GM21526 (cell line): ENCODE measurements at regions not wholly inside any gene's neighbourhood (a gene's known extent, or its start where the extent isn't known, plus 50 kb on each side); places are given as distances from the start of the nearest gene placed in this dataset.

Source experiments
- ATAC-seq: cut with Tn5 transposase; IDR thresholded peaks from one replicate; pipeline ENCODE4 v1.9.1; 2021; ENCODE audit warnings: moderate library complexity; ENCODE audit not compliant: unreplicated experiment, low FRiP score

DNA sequence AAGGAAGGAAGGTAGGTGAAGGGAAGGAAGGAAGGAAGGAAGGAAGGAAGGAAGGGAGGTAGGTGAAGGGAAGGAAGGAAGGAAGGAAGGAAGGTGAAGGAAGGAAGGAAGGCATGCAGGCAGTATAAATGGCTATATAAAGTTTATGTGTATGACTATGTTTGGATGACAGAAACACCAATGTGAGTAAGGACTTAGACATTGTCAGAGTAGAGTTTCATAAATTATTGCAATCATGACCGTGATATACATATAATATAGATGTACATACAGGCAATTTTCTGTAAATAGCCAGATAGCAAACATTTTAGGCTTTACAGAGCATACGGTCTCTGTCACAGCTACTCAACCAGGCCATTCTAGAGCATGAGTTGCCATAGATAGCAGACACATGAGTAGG lies 133.8 kb upstream of the AKR1E2 start:
- ATAC-seq = no peak

DNA sequence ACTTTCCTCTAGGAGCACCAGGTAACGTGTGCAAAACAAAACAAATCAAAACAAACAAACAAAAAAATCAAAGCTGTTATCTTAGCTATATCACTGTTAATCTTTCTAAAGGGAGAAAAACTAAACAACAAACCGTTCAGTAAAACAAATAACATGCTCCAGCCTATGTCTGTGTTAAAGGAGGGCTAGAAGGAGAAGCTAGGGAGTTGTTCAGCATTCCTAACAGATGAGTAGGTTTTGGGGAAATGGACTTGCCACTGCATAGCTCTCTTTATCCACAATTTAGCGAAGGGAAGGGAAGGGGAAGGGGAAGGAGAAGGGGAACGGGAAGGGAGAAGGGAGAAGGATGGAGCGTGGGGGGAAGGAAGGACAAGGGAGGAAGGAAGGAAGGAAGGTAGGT lies 134.2 kb upstream of the AKR1E2 start:
- no peak for ATAC-seq

DNA sequence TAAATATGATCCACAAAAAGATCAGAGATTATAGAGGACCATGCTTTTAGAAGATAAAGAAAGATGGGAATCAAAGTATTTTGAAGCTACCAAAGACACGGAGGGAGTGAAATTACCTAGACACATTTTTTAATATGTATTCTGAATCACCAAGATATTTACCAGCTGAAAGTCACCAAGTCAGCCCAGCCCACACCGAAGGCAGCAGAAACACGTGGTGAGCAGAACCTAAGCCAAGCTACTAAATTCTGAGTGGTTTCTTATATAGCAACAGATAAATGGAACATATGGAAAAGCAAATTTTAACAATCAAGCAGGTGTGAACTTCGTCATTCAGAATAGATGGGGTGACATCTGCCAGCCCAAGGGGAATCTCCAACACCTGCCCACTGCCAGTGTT lies 134.7 kb upstream of the AKR1E2 start:
- ATAC-seq = no peak

DNA sequence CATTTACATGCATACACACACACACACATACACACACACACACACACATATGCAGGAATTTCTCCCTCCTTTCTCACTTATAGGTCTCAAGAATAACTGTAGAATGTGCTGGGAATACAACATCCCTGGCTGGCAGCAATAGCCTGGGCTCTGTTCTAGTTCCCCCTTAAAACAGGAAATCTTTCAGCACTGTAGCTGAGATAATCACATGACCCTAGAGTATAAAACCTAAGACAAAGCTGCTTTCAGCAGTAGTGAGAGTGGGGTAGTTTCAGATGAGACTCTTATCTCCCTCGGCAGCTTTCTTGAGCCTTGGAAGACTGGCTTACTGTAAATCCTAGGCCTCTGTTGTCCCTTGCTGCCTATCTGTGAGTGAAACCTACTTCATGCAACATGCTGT lies 137.4 kb upstream of the AKR1E2 start:
- peak; percentile 50 for ATAC-seq

DNA sequence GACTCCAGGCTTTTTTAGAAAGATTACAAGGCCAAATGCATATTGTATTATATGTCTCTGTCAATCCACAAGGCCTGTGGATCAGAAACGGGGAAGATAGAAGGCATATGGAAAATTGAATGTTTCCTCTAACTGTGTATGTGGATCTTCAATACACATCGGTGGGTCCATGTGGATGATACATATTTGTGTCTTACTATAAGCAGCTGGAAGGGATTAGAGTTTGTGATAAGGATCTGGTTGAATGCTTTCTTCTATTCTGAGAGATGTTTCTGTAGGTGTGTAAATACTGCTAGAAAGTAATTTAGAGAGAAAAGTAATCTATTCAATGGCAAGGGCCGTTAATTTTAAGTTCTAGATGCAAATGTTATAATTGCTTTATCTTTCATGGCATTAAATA lies 137.8 kb upstream of the AKR1E2 start:
- ATAC-seq = no peak

DNA sequence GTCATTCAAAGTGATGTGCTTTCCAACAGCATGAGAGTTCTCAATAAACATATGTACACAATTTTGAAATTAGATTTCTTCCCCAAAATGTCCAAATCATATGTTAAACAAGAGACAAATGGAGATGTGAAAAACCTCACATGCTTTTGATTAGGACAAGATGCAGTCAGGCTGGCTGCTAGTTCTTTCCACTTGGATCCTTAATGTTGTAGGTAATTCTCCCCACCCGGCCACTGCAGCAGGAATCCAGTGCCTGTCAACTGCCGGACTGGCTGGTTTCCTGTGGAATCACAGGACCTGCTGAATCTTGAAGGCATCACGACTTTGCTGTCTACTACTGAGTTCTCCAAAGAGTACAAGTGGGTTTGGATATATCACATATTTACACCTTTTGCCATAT lies 138.6 kb upstream of the AKR1E2 start:
- ATAC-seq = no peak

DNA sequence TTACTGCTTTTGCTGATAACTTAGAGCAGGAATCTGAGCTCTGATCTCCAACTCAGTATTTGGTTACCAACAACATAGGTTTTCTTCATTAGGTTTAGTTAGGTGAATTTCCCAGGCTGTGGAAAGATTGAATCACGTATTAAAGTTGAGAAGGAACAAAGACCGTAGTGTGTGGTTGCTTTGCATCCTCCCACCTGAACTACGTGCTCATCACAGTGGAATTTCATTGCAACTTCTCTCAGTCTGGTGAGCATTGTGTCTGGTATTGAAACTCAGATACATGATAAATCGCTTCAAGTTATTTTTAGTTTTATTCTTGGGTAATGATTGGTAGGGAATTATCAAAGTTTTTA lies 139.4 kb upstream of the AKR1E2 start:
- ATAC-seq = no peak

DNA sequence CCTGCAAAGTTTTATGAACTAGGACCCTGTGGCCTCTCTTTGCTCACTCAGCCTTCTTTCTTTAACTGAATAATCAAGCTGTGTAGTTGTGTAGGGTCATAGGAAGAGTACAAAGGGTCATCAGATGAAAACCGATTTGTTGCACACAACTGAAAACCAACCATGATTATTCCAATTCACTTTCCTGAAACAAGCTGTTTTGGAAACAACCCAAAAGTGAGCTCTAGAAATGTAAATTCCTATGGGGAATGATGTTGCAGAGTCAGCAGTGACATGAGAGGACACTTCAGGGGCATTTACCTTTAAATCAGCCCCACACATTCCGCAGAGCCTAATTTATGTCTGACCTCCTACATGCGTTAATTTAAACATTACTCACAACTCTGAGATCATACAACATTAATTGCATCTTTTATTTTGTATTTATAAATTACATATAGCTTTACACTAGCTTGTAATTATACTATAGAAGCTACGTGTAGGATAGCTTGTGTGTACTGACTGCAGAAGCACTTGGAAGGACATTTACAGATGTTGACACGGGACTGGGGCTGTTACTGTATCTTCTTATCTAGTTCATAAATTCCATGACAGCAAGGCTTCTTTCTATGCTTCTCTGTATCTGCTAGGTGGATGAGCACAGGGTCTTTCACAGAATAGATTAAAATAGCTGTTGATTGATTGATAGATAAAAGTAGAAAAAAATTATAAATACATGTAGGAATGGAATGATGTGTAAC lies 139.9 kb upstream of the AKR1E2 start:
- ATAC-seq = no peak

DNA sequence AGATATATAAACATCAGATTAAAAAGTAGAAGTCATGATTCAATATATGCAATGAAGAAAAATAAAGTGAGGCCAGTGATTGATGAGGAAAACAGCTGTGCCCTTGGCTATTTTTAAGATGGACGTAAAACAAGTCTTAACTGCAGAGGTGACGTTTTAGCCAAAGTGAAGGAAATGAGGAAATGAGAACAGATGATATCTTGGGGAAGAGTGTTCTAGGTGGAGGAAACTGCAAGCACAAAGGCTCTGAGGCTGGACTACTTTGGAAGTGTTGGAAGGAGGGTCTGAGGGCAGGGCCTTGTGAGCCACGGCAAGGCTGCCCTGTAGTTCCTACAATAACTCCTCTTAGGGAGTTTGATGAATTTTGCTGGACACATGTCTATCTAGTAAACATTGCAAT lies 140.5 kb upstream of the AKR1E2 start:
- ATAC-seq = no peak

DNA sequence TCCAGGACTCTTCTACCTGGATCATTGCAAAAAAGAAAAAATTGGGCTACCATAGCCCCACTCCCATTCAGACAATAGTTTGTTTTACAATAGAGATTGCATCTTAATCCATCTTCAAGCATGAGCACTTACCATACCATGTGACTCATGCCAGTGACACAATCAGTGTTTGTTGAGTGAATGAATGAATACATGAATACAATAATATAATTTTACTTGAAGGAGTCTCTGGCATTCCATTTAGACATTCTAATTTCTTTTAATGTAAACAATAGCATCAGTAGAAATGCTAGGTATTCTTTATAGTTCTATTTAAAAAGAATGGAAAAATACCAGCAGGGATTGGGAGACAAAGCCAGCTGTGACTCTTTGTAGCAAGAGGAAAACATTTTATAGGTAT lies 141.6 kb upstream of the AKR1E2 start:
- no peak for ATAC-seq

DNA sequence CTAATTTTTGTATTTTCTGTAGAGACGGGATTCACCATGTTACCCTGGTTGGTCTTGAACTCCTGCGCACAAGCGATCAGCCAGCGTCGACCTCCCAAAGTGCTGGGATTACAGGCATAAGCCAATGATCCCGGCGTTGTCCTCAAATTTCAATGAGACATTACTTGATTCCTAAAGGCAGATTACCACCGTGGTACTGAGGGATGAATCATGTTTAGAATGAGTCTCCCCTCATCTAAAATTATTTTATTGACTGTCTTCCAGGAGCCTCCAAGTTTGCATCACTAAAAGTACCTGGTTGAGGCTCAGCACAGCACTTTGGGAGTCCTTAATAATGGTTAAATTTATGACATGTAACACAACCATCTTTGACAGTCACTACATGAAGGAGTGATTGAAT lies 142.2 kb upstream of the AKR1E2 start:
- ATAC-seq = no peak

DNA sequence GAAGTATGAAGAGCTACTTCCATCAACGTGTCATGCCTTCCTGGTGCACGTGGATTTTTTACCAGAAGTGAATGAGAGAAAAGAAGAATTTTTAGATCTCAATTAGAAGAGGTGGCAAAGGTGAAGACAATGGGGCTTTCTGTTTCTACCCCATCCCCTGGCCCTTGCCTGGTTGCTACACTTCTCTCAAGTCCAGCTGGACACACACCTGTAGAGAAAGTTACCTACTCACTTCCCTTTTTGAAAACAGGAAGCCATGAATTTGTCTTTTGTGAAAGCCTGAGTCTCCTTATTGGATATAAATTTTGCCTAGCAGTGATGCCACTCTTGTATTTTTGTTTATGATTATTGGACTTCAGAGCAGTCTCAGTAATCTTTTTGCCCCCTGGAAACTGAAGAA lies 142.9 kb upstream of the AKR1E2 start:
- ATAC-seq = no peak

DNA sequence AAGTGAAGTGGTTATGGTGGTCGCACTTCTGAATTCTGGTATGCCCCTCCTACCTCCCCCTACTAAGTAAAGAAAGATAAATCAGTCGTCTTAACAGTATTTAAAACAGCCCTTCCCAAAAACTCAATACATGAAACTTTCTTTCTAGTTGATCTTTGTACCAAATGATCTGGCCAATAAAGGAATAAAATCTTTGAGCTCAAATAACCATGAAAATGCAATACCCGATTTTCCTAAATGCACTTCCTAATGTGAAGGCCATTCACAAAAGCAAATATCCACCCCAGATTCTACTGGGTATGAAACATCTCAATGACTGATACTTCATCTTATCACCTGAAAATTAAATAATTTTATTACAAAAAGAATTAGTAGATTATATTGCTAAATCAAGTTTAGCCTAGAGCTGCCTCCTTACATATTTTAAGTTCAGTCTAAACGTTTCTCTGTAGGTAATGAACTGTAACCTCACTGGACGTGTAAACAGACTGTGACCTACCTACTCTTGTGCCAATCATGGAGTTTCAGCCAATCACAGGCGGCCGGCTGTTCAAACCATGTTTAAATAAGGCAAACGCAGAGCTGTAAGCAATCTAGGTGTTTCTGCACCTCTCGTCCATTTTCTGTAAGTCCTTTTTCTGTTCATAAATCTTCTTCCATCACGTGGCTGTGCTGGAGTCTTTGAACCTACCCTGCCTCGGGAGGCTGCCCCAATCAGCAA lies 146.9 kb upstream of the AKR1E2 start:
- no peak for ATAC-seq

DNA sequence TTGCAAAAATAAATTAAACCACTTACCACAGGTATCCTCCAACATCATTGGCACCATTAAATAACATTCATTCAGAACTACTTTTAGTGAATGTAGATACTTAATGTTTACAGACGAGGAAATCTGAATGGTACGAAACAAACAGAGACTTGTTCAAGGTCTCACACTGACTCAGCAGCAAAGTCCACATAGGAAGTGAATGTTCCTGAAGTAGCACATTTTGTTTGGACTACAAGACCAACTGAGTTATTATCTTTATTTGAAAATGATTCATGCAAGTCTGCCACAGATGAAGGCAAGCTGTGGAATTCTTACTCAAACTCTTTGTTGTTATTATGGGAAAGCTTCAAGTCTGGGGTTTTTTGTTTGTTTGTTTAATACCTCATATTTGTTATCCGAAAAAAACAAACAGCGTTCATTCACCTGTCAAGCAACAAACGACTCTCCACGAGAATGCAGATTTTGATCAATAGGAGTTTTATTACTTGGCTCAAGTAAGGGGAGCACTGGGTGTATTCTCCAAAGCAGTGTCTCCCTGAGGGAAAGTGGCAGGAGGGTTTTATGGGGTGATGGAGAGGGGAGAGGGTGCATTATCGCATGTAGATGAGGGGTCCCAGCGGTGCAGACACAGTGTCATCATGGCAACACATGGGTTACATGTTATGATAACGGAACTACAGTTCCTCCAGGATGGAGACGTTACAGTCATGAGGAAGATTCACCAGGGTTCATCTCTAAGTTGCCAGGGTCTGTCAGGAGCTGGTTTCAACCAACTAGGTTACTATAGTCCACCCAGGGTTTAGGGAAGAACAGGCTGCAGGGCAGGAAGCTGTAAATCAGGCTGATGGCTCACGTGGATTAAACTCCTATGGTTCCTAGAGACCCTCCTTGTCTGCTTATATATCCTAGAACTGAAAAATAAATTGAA lies 147.7 kb upstream of the AKR1E2 start:
- ATAC-seq = no peak

DNA sequence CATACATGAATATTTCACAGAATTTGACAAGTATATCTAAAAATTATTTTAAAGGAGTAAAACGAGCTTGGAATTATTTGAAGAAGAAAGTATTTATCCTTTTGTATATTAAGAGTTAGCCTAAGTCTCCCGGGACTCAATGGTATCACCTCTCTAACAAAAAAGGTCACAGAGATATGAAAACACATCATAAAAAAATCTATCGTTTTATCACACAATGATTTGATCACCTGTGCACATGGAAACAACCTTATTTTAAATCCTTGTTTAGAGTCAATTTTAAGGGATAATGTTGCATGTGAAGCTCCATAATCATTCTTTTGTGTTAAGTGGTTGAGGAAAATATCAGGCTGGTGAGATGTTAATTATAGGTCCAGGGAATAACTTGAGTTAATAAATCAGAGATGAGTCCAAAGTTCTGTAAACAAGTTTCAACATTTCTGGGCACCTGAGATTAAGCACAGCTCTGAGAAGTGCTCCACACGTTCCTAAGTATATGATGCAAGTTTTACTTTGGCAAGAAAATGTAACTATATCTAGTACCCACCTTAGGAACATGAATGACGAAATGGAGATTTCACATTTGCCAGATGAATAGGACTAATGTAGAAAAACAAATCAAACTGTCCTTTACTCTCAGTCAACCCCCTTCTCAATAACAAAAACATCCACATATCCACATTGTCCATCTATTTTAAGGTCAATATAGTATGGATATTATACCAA lies 148.5 kb upstream of the AKR1E2 start:
- no peak for ATAC-seq

DNA sequence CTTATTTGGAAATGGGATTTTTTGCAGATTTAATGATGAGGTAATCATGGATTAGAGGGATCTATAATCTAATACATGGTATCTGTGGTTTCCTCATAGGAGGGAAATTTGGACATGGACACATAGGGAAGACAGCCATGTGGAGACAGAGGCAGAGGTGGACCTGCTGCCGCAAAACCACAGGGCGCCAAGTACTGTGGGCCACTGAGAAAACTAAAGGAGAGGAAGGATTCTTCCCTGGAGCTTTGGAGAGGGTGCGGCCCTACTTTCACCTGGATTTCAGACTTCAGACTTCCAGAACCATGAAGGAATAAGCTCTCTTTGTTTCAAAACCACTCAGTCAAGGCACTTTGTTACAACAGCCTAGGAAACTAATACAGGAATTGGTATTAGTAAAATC lies 149.4 kb upstream of the AKR1E2 start:
- no peak for ATAC-seq

DNA sequence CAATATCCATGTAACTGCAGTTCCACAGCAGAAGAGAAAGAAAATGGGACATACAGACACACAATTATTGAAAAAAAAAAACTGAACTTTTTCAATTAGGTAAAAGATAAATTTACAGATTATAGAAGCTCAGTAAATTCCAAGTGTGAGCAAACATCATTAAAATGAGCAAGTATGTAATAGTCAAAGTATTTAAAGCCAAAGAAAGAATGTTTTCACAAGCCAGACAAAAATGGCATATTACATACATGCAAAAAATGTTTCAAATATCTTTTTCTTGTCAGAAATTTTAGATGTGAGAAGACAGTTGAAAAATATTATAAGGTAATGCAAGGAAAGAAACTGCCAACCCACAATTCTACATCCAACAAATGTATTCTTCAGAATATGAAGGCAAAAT lies 150.2 kb upstream of the AKR1E2 start:
- ATAC-seq = no peak

DNA sequence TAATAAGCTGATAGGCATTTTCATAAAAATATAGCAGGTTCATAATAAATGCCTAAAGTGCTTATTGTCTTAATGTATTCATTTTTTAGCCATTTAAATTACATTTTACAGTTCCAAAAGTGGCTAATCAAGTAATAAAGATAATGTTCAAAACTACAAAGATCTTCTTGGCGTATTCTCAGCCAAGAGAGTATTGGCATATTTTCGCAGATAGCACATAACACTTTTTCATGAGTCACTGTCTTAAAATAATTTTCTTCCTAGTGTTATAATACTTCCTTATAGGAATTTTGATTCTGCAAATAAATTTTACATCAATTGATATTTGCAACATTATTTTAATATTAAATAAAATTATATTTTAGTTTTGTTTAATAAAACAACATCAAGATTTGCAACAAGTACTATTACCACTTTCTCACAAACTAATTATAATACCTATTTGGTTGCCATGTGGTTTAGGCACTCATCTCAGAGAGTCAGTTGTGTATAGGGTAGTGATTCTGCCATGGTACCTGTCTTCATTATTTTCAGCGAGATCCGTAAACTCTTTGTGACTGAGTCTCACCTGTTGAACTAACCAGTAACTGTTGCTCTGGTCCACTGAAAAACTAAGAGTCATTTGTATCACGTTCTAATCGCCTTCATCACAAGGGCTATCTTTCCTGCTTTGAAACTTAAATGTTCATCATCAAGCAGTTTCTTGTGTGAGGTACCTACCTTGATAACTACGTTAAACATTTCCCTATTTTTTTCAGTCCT lies 152.5 kb upstream of the AKR1E2 start:
- no peak for ATAC-seq

DNA sequence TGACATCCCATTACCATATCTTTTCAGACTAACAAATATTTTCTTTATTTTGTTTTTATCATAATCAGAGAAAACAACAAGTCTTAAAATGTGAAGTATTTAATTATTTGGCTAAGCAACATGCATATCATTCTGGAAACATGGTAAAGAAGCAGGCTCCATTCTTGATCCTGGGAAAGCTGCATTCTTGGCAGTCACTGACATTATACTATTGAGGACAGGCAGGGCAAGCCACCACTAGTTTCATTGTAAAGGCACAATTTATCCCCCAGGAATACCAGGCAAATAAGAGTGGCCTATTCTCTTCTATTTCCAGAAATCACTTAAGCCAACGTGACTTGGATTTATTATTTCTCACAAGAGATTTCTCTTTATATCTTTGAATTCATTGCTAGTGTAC lies 153.8 kb upstream of the AKR1E2 start:
- ATAC-seq = no peak
